PC-9 (cell line): ENCODE measurements at regions not wholly inside any gene's neighbourhood (a gene's known extent, or its start where the extent isn't known, plus 50 kb on each side); places are given as distances from the start of the nearest gene placed in this dataset.

Experiments
- CTCF ChIP-seq: fragments of 200-600 bp; sonication (generic); conservative IDR thresholded peaks from 2 replicates; pipeline ENCODE4 v1.6.1; 2017; ENCODE audit warnings: mixed run types, antibody characterized with exemption, mild to moderate bottlenecking, moderate library complexity
- EZH2 ChIP-seq: fragments of 200-600 bp; sonication (generic); IDR thresholded peaks from 2 replicates; pipeline ENCODE4 v1.8.0; 2017; ENCODE audit warnings: antibody characterized with exemption, low read depth

GRCh38 chr7:21063106-21063505 lies 276.4 kb upstream of the SP8 start:
- TF ChIP-seq CTCF (no peak), EZH2 (no peak)
